ENCODE measurements at regions not wholly inside any gene's neighbourhood (a gene's known extent, or its start where the extent isn't known, plus 50 kb on each side); places are given as distances from the start of the nearest gene placed in this dataset.

- no peak for DNase-seq (ENCODE audit: extremely low spot score)
- POLR2A ChIA-PET, result no interaction called here
- CTCF ChIA-PET, result no interaction called here
- TF ChIP-seq CTCF (IDR thresholded peaks at IDR 0.05; ENCODE audit: control extremely low read depth, extremely low read depth, low read depth, missing control alignments), result no peak
Measured at GRCh38 chr18:75507636-75508035, 80.1 kb upstream of the SMIM21 start.

GRCh38 chr18:75506913-75507312 lies 79.4 kb upstream of the SMIM21 start:
- DNase-seq (ENCODE audit: extremely low spot score), result no peak
- ChIA-PET POLR2A (no interaction called here), CTCF (no interaction called here)

GRCh38 chr18:75504469-75504868 lies 77.0 kb upstream of the SMIM21 start:
- ChIA-PET POLR2A (no interaction called here), CTCF (no interaction called here)
- no peak for TF ChIP-seq CTCF (IDR thresholded peaks at IDR 0.05; ENCODE audit: control extremely low read depth, extremely low read depth, low read depth, missing control alignments)
- no peak for DNase-seq (ENCODE audit: extremely low spot score)

More at GRCh38 chr18:75506913-75507312, 79.4 kb upstream of the SMIM21 start:
- TF ChIP-seq CTCF (IDR thresholded peaks at IDR 0.05; ENCODE audit: control extremely low read depth, extremely low read depth, low read depth, missing control alignments), result no peak

- TF ChIP-seq CTCF (IDR thresholded peaks at IDR 0.05; ENCODE audit: control extremely low read depth, extremely low read depth, low read depth, missing control alignments), result no peak
- DNase-seq (ENCODE audit: extremely low spot score), result no peak
- ChIA-PET CTCF (no interaction called here), POLR2A (no interaction called here)
Measured at GRCh38 chr18:75503615-75504014, 76.1 kb upstream of the SMIM21 start.

GRCh38 chr18:75502286-75502685 lies 74.8 kb upstream of the SMIM21 start:
- CTCF ChIA-PET, result no interaction called here
- no peak for TF ChIP-seq CTCF (IDR thresholded peaks at IDR 0.05; ENCODE audit: control extremely low read depth, extremely low read depth, low read depth, missing control alignments)
- POLR2A ChIA-PET, result no interaction called here
- DNase-seq (ENCODE audit: extremely low spot score), result no peak

GRCh38 chr18:75500545-75500944 lies 73.0 kb upstream of the SMIM21 start:
- CTCF ChIA-PET, result interaction anchor here (1.0 to 1.4 kb wide), 3 partner anchors 9 to 20 kb away, joined by 3 read pairs; no protein-coding TSS in a partner anchor

More at GRCh38 chr18:75500545-75500944, 73.0 kb upstream of the SMIM21 start:
- DNase-seq (ENCODE audit: extremely low spot score), result no peak
- no peak for TF ChIP-seq CTCF (IDR thresholded peaks at IDR 0.05; ENCODE audit: control extremely low read depth, extremely low read depth, low read depth, missing control alignments)
- POLR2A ChIA-PET, result no interaction called here
